HL-60 (cell line): ENCODE measurements at regions not wholly inside any gene's neighbourhood (a gene's known extent, or its start where the extent isn't known, plus 50 kb on each side); places are given as distances from the start of the nearest gene placed in this dataset.

Experiments
- DNase-seq, 2 experiments: peaks; one replicate each; pipeline ENCODE4 v3.0.0-alpha.2; 2010 to 2020; ENCODE audit warnings: low read depth in 1 of 2, low spot score in 1 of 2
- H3K27ac ChIP-seq: fragments of 250-450 bp; sonication (Bioruptor Pico); replicated peaks from 2 replicates; pipeline ENCODE4 v1.5.1; 2020; ENCODE audit warnings: mild to moderate bottlenecking, moderate library complexity
- H3K27me3 ChIP-seq: fragments of 250-450 bp; sonication (Bioruptor Pico); 2 replicates; pipeline ENCODE4 v1.5.1; 2021; ENCODE audit warnings: mild to moderate bottlenecking, moderate library complexity; ENCODE audit not compliant: insufficient read depth, poor library complexity, severe bottlenecking
- H3K4me3 ChIP-seq: replicated peaks from 2 replicates; pipeline ENCODE4 v1.5.1; 2011; ENCODE audit warnings: mild to moderate bottlenecking, control low read depth, low read length; ENCODE audit not compliant: insufficient read depth
- CTCF ChIP-seq: IDR thresholded peaks from one replicate; pipeline ENCODE4 v1.5.1; 2011; ENCODE audit warnings: low read length, control low read depth, inconsistent platforms; ENCODE audit not compliant: insufficient read depth
- GABPA ChIP-seq: IDR thresholded peaks from 2 replicates; pipeline ENCODE4 v1.6.1; 2012; ENCODE audit warnings: low read depth
- POLR2AphosphoS5 ChIP-seq: IDR thresholded peaks from 2 replicates; pipeline ENCODE4 v1.6.1; 2012; ENCODE audit warnings: low read depth
- REST ChIP-seq: IDR thresholded peaks from 2 replicates; pipeline ENCODE4 v1.6.1; 2012; ENCODE audit warnings: low read depth; ENCODE audit not compliant: insufficient replicate concordance
- SPI1 ChIP-seq: IDR thresholded peaks from 2 replicates; pipeline ENCODE4 v1.6.1; 2012; ENCODE audit warnings: low read depth, mild to moderate bottlenecking, borderline replicate concordance

GRCh38 chr14:36452860-36453259 is 67.2 kb downstream of the NKX2-1 start:
- TF ChIP-seq SPI1, result no peak
- TF ChIP-seq GABPA, result no peak
- no peak for TF ChIP-seq REST
- TF ChIP-seq CTCF, result no peak
- TF ChIP-seq POLR2AphosphoS5, result no peak
- Histone ChIP-seq H3K4me3 (no peak overlapping the region), H3K27me3 (no peaks in the 10 kb centered on the region), H3K27ac (no peak overlapping the region)
- no peak for DNase-seq

GRCh38 chr14:36451310-36452065 is 68.5 kb downstream of the NKX2-1 start:
- H3K4me3 ChIP-seq, result no peak overlapping the region
- H3K27me3 ChIP-seq, result no peaks in the 10 kb centered on the region
- H3K27ac ChIP-seq, result no peak overlapping the region
- no peak for DNase-seq
- TF ChIP-seq POLR2AphosphoS5 (no peak), REST (no peak), SPI1 (no peak), GABPA (no peak), CTCF (no peak)

- Histone ChIP-seq H3K27me3 (no peaks in the 10 kb centered on the region), H3K27ac (no peak overlapping the region), H3K4me3 (no peak overlapping the region)
- TF ChIP-seq POLR2AphosphoS5 (no peak), CTCF (no peak), REST (no peak), SPI1 (no peak), GABPA (no peak)
- DNase-seq, result no peak
These were observed 69.5 kb downstream of the NKX2-1 start for GRCh38 chr14:36450550-36450949.
